GM18517 (cell line): ENCODE measurements at regions not wholly inside any gene's neighbourhood (a gene's known extent, or its start where the extent isn't known, plus 50 kb on each side); places are given as distances from the start of the nearest gene placed in this dataset.
"Not testable (repeated sequence)": the region's sequence is repeated elsewhere in the genome, so short reads cannot be mapped to it uniquely, and the experiment has no call there.

ENCODE experiments used
- ATAC-seq: cut with Tn5 transposase; IDR thresholded peaks from one replicate; pipeline ENCODE4 v1.9.1; 2021; ENCODE audit warnings: mild to moderate bottlenecking, moderate library complexity; ENCODE audit not compliant: unreplicated experiment

GRCh38 chr1:99361406-99361805 is 97.1 kb downstream of the PLPPR4 start:
- no peak for ATAC-seq

GRCh38 chr1:99363531-99363930 is 99.2 kb downstream of the PLPPR4 start:
- ATAC-seq, result no peak

- ATAC-seq, result no peak
Measured at GRCh38 chr1:99365141-99365540, 100.8 kb downstream of the PLPPR4 start.

GRCh38 chr1:99365545-99365944 is 101.3 kb downstream of the PLPPR4 start:
- no peak for ATAC-seq

- no peak for ATAC-seq
Measured at GRCh38 chr1:99369154-99369553, 104.9 kb downstream of the PLPPR4 start.

- no peak for ATAC-seq
Measured at GRCh38 chr1:99370476-99370875, 106.2 kb downstream of the PLPPR4 start.

- no peak for ATAC-seq
Measured at GRCh38 chr1:99371413-99371812, 107.1 kb downstream of the PLPPR4 start.

GRCh38 chr1:99374109-99374508 is 109.8 kb downstream of the PLPPR4 start:
- no peak for ATAC-seq

- not testable (repeated sequence) for ATAC-seq
Measured at GRCh38 chr1:99374693-99375092, 110.4 kb downstream of the PLPPR4 start.

- no peak for ATAC-seq
Measured at GRCh38 chr1:99384021-99384420, 119.7 kb downstream of the PLPPR4 start.

- ATAC-seq, result no peak
Measured at GRCh38 chr1:99385852-99386251, 121.6 kb downstream of the PLPPR4 start.

- no peak for ATAC-seq
Measured at GRCh38 chr1:99396389-99396788, 132.1 kb downstream of the PLPPR4 start.

- ATAC-seq, result no peak
Measured at GRCh38 chr1:99397029-99397428, 132.7 kb downstream of the PLPPR4 start.

- no peak for ATAC-seq
Measured at GRCh38 chr1:99397863-99398262, 133.6 kb downstream of the PLPPR4 start.

GRCh38 chr1:99401556-99401955 is 137.3 kb downstream of the PLPPR4 start:
- ATAC-seq, result not testable (repeated sequence)

- ATAC-seq, result not testable (repeated sequence)
Measured at GRCh38 chr1:99404399-99404798, 140.1 kb downstream of the PLPPR4 start.

- not testable (repeated sequence) for ATAC-seq
Measured at GRCh38 chr1:99405325-99405724, 141.0 kb downstream of the PLPPR4 start.

- ATAC-seq, result no peak
Measured at GRCh38 chr1:99407018-99407417, 142.7 kb downstream of the PLPPR4 start.

GRCh38 chr1:99424087-99424486 is 159.8 kb downstream of the PLPPR4 start:
- ATAC-seq, result no peak

- ATAC-seq, result no peak
Measured at GRCh38 chr1:99429754-99430153, 165.5 kb downstream of the PLPPR4 start.

GRCh38 chr1:99438656-99439230 is 174.5 kb downstream of the PLPPR4 start:
- no peak for ATAC-seq

- no peak for ATAC-seq
Measured at GRCh38 chr1:99439433-99440075, 175.3 kb downstream of the PLPPR4 start.
